ENCODE measurements at regions not wholly inside any gene's neighbourhood (a gene's known extent, or its start where the extent isn't known, plus 50 kb on each side); places are given as distances from the start of the nearest gene placed in this dataset.

GRCh38 chr3:124552224-124552623 lies 178.0 kb upstream of the UMPS start:
- Mint-ChIP-seq H3K4me1 (no peaks in the 10 kb centered on the region), H3K27me3 (ENCODE audit: low read depth, poor library complexity) (peaks cover 3% of the 10 kb centered on the region), H3K27ac (no peak overlapping the region), H3K4me3 (no peak overlapping the region), H3K9me3 (no peaks in the 10 kb centered on the region), H3K36me3 (ENCODE audit: low read depth) (no peaks in the 10 kb centered on the region)
- TF ChIP-seq CTCF (IDR thresholded peaks at IDR 0.05), result no peak
- DNase-seq, result no peak

DNA sequence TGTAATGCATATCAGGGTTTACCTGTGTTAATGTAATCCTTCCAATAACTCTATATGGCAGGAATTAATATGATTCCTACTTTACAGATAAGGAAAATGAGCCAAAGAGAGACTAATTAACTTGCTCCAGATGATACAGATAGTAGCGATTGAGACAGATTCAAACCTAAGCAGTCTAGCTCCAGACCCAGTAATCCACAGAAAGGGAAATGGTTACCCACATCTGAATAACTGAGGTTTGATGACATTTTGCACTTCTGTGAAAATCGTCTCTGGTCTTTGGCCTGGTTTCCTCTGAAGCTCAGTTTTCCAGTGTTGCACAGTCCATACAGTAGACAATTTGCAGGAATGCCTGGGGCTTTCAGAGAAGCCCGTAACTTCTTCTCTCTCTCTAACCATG lies 177.1 kb upstream of the UMPS start:
- DNase-seq, result no peak
- Mint-ChIP-seq H3K36me3 (ENCODE audit: low read depth) (no peaks in the 10 kb centered on the region), H3K27me3 (ENCODE audit: low read depth, poor library complexity) (peaks cover 3% of the 10 kb centered on the region), H3K4me1 (no peaks in the 10 kb centered on the region), H3K27ac (no peak overlapping the region), H3K9me3 (no peaks in the 10 kb centered on the region), H3K4me3 (no peak overlapping the region)
- no peak for TF ChIP-seq CTCF (IDR thresholded peaks at IDR 0.05)

GRCh38 chr3:124556636-124557035 lies 173.6 kb upstream of the UMPS start:
- Mint-ChIP-seq H3K36me3 (ENCODE audit: low read depth) (no peaks in the 10 kb centered on the region), H3K27ac (no peak overlapping the region), H3K27me3 (ENCODE audit: low read depth, poor library complexity) (peaks cover 8% of the 10 kb centered on the region), H3K4me3 (no peak overlapping the region), H3K9me3 (no peaks in the 10 kb centered on the region), H3K4me1 (no peaks in the 10 kb centered on the region)
- TF ChIP-seq CTCF (IDR thresholded peaks at IDR 0.05), result no peak
- no peak for DNase-seq

DNA sequence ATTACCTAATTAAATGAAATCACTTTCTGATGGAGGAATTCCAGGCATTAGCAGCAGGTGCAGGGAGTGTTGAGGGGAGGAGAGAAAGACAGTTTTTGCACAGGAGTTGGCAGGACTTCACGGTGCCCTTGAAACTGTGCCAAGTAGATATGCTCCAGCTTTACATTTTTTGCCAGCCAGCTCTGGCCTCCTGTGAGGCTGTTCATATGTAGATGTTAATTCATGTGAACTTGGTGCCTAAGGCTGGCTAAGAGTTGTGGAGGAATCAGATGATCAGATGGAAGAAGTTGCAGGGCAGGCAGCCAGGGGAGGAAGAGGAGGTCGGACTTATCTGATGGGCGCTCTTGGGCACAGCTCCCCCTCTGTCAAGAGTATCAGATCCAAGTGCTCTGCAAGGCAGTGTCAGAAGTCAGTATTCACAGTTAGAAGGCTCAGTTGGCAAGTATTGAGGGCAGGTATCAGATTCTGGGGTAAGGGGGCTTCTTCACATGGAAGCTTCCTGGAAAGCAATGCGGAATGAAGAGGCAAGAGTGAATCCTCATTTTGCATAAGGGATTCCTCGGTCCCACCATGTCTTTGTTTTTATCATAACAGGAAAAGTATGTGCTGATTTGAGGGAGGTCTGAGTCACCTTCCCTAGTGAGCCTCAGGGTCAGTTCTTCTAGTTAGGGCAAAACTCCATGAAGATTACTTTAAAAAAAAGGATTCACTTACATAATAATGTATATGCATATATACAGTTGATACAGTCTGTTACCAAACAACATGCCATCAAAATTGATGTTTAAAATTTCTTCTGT lies 172.6 kb upstream of the UMPS start:
- no peak for DNase-seq
- Mint-ChIP-seq H3K9me3 (no peaks in the 10 kb centered on the region), H3K4me3 (no peak overlapping the region), H3K4me1 (no peaks in the 10 kb centered on the region), H3K27ac (no peak overlapping the region), H3K27me3 (ENCODE audit: low read depth, poor library complexity) (peaks cover 11% of the 10 kb centered on the region), H3K36me3 (ENCODE audit: low read depth) (no peaks in the 10 kb centered on the region)
- TF ChIP-seq CTCF (IDR thresholded peaks at IDR 0.05), result no peak

DNA sequence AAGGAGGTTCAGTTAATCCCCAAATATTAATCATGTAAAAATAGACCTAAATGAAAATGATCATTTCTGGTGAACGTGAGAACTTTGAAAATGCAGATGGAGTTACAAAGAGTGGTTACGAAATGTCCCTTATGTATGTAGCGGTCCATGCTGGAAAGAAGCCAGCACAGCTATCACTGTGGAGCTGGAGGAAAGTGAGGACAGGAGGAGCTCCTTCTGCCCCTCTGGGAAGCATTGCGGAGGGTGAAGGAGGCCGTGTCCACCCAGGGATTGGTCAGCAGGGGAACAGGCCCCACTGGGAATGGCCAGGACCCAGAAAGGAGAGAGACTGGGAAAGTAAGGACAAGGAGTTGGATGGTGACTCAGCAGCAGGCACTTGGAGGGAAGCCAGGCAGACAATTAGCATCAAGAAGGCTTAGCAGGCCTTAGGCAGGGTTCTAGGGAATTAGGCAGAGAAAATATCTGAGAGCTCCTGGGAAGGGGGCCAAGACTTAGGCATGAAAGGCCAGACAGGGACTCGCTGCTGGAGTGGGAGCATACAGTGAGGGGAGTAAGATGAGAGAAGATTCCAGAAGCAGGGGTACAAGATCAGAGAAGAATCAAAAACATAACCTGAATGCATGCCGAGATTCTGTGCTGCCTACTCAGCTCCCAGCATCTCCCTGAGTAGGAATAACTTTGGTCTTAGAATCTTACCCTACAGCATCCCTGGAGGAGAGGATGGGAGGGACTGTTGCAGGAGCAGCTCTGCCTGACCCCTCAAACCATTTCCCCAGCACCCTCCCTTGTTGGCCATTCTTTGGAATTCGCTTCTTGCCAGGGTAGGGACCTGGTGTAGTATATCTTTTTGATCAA lies 171.0 kb upstream of the UMPS start:
- peaks cover 11% of the 10 kb centered on the region for H3K27me3 Mint-ChIP-seq (ENCODE audit: low read depth, poor library complexity)
- no peaks in the 10 kb centered on the region for H3K9me3 Mint-ChIP-seq
- no peak for DNase-seq
- H3K36me3 Mint-ChIP-seq (ENCODE audit: low read depth), result no peaks in the 10 kb centered on the region
- TF ChIP-seq CTCF (IDR thresholded peaks at IDR 0.05), result no peak
- no peak overlapping the region for H3K27ac Mint-ChIP-seq
- H3K4me3 Mint-ChIP-seq, result no peak overlapping the region
- no peaks in the 10 kb centered on the region for H3K4me1 Mint-ChIP-seq

Data from nephron progenitor cell (in vitro differentiated cells).